Muscle of leg (tissue), 3 donors: ENCODE measurements at regions not wholly inside any gene's neighbourhood (a gene's known extent, or its start where the extent isn't known, plus 50 kb on each side); places are given as distances from the start of the nearest gene placed in this dataset.

Experiments
- DNase-seq: peaks from one replicate; pipeline ENCODE4 v3.0.0; 2013
- H3K27ac ChIP-seq: one replicate; pipeline ENCODE4 v1.5.1; 2013; ENCODE audit warnings: mild to moderate bottlenecking, low read length, control low read depth
- H3K27me3 ChIP-seq: one replicate; pipeline ENCODE4 v1.6.1; 2013; ENCODE audit warnings: low read length; ENCODE audit not compliant: control insufficient read depth, insufficient read depth
- H3K36me3 ChIP-seq: one replicate; pipeline ENCODE4 v1.6.1; 2013; ENCODE audit warnings: low read length; ENCODE audit not compliant: control insufficient read depth, insufficient read depth
- H3K4me1 ChIP-seq: one replicate; pipeline ENCODE4 v1.6.1; 2013; ENCODE audit warnings: low read length; ENCODE audit not compliant: control insufficient read depth, insufficient read depth
- H3K4me3 ChIP-seq: one replicate; pipeline ENCODE4 v1.5.1; 2013; ENCODE audit warnings: low read length, control low read depth
- H3K9me3 ChIP-seq: replicated peaks from 2 replicates; pipeline ENCODE4 v1.6.1; 2013; ENCODE audit warnings: low read depth, low read length; ENCODE audit not compliant: control insufficient read depth
- WGBS: methylation state at CpG from one replicate; pipeline ENCODE4 v1.1.5; 2013; ENCODE audit warnings: missing lambda C conversion rate; ENCODE audit not compliant: insufficient coverage; 5-methylcytosine and 5-hydroxymethylcytosine counted together

GRCh38 chr3:162647321-162647720 lies 1150.7 kb downstream of the OTOL1 start:
- H3K4me1 ChIP-seq, result no peaks in the 10 kb centered on the region
- no peaks in the 10 kb centered on the region for H3K27me3 ChIP-seq
- DNase-seq, result no peak
- WGBS, result no CpG with 5 or more reads among the region's 2 CpGs
- no peak overlapping the region for H3K27ac ChIP-seq
- no peaks in the 10 kb centered on the region for H3K36me3 ChIP-seq
- peaks cover 7% of the 10 kb centered on the region for H3K9me3 ChIP-seq
- H3K4me3 ChIP-seq, result no peak overlapping the region

DNA sequence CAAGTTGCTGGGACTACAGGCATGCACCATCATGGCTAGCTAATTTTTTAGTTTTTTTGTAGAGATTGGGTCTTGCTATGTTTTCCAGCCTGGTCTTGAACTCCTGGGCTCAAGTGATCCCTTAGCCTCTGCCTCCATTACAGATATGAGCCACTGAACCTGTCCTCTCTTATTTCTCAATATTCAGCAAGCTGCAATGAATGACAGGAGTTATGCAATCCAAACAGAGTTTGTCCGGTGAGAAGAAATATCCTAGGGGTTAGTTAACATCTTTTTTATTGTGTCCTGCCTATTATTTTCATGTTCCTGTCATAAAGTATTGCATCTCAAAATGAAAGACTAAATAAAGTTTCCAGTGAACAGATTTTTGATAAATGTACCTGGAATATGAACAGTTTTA lies 1161.4 kb downstream of the OTOL1 start:
- no peaks in the 10 kb centered on the region for H3K4me1 ChIP-seq
- H3K27me3 ChIP-seq, result no peaks in the 10 kb centered on the region
- no CpG with 5 or more reads among the region's 1 CpG for WGBS
- H3K27ac ChIP-seq, result no peak overlapping the region
- no peak overlapping the region for H3K4me3 ChIP-seq
- no peaks in the 10 kb centered on the region for H3K9me3 ChIP-seq
- no peaks in the 10 kb centered on the region for H3K36me3 ChIP-seq
- DNase-seq, result no peak

- DNase-seq, result no peak
- H3K27me3 ChIP-seq, result no peaks in the 10 kb centered on the region
- no peaks in the 10 kb centered on the region for H3K36me3 ChIP-seq
- H3K4me3 ChIP-seq, result no peak overlapping the region
- no peaks in the 10 kb centered on the region for H3K4me1 ChIP-seq
- no CpG with 5 or more reads among the region's 1 CpG for WGBS
- H3K27ac ChIP-seq, result no peak overlapping the region
- H3K9me3 ChIP-seq, result no peaks in the 10 kb centered on the region
Measured at GRCh38 chr3:162665684-162666391, 1169.2 kb downstream of the OTOL1 start.

DNA sequence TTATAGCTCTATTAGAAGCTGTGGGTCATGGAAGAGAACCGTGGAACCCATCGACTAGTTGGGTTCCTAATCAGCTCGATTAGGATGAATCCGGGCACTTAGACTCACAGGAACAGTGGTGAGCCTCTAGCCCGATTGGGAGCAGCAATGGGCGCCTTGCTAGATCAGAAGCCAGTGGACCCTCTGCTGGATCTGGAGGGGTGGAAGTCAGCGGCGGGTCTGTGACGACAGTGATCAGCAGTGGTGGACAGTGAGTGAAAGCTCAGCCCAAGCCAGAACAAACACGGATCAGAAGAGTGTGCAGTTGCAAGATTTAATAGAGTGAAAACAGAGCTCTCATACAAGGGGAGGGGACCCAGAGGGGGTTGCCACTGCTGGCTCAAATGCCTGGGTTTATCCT lies 1170.2 kb downstream of the OTOL1 start:
- Histone ChIP-seq H3K36me3 (no peaks in the 10 kb centered on the region), H3K9me3 (no peaks in the 10 kb centered on the region), H3K4me3 (no peak overlapping the region), H3K27me3 (no peaks in the 10 kb centered on the region), H3K27ac (no peak overlapping the region), H3K4me1 (no peaks in the 10 kb centered on the region)
- no peak for DNase-seq
- WGBS, result 90% methylated on average over 9 of the region's 10 CpGs

GRCh38 chr3:162670181-162670580 lies 1173.6 kb downstream of the OTOL1 start:
- no peak for DNase-seq
- H3K4me1 ChIP-seq, result no peaks in the 10 kb centered on the region
- no peaks in the 10 kb centered on the region for H3K27me3 ChIP-seq
- H3K27ac ChIP-seq, result no peak overlapping the region
- H3K9me3 ChIP-seq, result no peaks in the 10 kb centered on the region
- H3K4me3 ChIP-seq, result no peak overlapping the region
- H3K36me3 ChIP-seq, result no peaks in the 10 kb centered on the region

GRCh38 chr3:162677475-162677874 lies 1180.9 kb downstream of the OTOL1 start:
- no peaks in the 10 kb centered on the region for H3K9me3 ChIP-seq
- no peaks in the 10 kb centered on the region for H3K36me3 ChIP-seq
- WGBS, result no CpG with 5 or more reads among the region's 1 CpG
- no peak overlapping the region for H3K27ac ChIP-seq
- H3K27me3 ChIP-seq, result no peaks in the 10 kb centered on the region
- no peak overlapping the region for H3K4me3 ChIP-seq
- H3K4me1 ChIP-seq, result no peaks in the 10 kb centered on the region
- no peak for DNase-seq

GRCh38 chr3:162678941-162679340 lies 1182.3 kb downstream of the OTOL1 start:
- Histone ChIP-seq H3K4me3 (no peak overlapping the region), H3K4me1 (no peaks in the 10 kb centered on the region), H3K27me3 (no peaks in the 10 kb centered on the region), H3K27ac (no peak overlapping the region), H3K9me3 (no peaks in the 10 kb centered on the region), H3K36me3 (no peaks in the 10 kb centered on the region)
- peak; percentile 46 for DNase-seq
- no CpG with 5 or more reads among the region's 2 CpGs for WGBS

DNA sequence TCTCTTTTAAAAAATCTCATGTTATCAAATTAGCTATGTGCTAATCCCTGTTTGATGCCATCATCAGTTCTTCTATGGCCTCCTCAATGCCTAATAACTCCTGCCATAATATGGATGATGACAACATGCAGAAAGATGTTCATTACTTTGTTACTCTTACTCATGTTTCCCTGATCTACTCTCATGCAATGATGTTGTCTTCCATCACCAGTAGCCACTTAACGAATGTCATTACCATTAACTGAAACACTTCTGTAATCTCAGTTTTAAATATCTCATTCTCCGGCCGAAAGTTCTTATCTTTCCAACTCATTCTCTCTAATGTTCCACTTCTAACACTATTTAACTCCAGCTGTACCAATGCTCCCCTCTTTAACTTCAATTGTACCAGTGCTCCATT lies 1187.7 kb downstream of the OTOL1 start:
- H3K27ac ChIP-seq, result no peak overlapping the region
- H3K36me3 ChIP-seq, result no peaks in the 10 kb centered on the region
- H3K27me3 ChIP-seq, result no peaks in the 10 kb centered on the region
- no peak overlapping the region for H3K4me3 ChIP-seq
- WGBS, result 62% methylated on average over 3 of the region's 3 CpGs
- H3K9me3 ChIP-seq, result no peaks in the 10 kb centered on the region
- no peak for DNase-seq
- H3K4me1 ChIP-seq, result no peaks in the 10 kb centered on the region

DNA sequence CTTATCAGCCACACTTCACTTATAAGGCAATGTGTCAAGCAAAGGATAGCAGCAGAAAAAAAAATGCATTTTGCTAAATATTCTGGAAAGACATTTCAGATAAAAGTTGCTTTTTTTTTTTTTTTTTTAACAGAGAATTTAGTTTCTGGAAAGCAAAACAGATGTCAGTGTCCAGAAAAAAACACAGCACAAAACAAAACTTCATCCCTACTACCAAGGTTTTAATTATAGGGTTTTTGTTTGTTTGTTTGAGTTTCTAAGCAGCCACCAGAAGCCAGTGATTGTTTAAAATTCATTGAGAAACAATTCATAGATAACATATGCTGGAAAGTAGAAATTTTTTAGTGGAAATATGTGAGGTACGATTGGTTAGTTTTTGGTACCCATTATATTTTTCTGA lies 1202.7 kb downstream of the OTOL1 start:
- Histone ChIP-seq H3K4me3 (no peak overlapping the region), H3K4me1 (no peaks in the 10 kb centered on the region), H3K27ac (no peak overlapping the region), H3K27me3 (no peaks in the 10 kb centered on the region), H3K36me3 (no peaks in the 10 kb centered on the region), H3K9me3 (no peaks in the 10 kb centered on the region)
- no CpG with 5 or more reads among the region's 1 CpG for WGBS
- peak; percentile 43 for DNase-seq

GRCh38 chr3:162701211-162701610 lies 1204.6 kb downstream of the OTOL1 start:
- H3K27ac ChIP-seq, result no peak overlapping the region

More at GRCh38 chr3:162701211-162701610, 1204.6 kb downstream of the OTOL1 start:
- Histone ChIP-seq H3K4me3 (no peak overlapping the region), H3K27me3 (no peaks in the 10 kb centered on the region), H3K9me3 (no peaks in the 10 kb centered on the region), H3K36me3 (no peaks in the 10 kb centered on the region), H3K4me1 (peaks cover 2% of the 10 kb centered on the region)
- no peak for DNase-seq
- WGBS, result 100% methylated on average over 1 of the region's 4 CpGs
